GM18867 (cell line): ENCODE measurements at regions not wholly inside any gene's neighbourhood (a gene's known extent, or its start where the extent isn't known, plus 50 kb on each side); places are given as distances from the start of the nearest gene placed in this dataset.

Source experiments
- ATAC-seq: cut with Tn5 transposase; IDR thresholded peaks from one replicate; pipeline ENCODE4 v1.9.1; 2021; ENCODE audit warnings: mild to moderate bottlenecking, moderate library complexity; ENCODE audit not compliant: unreplicated experiment

- no peak for ATAC-seq
Measured at GRCh38 chr1:34328281-34328799, 151.6 kb downstream of the C1orf94 start.

GRCh38 chr1:34330061-34330460 lies 153.4 kb downstream of the C1orf94 start:
- ATAC-seq, result no peak

GRCh38 chr1:34331020-34331926 lies 154.6 kb downstream of the C1orf94 start:
- ATAC-seq, result no peak

GRCh38 chr1:34332996-34333395 lies 156.3 kb downstream of the C1orf94 start:
- no peak for ATAC-seq

- ATAC-seq, result no peak
Measured at GRCh38 chr1:34338871-34339270, 162.2 kb downstream of the C1orf94 start.

- ATAC-seq, result no peak
Measured at GRCh38 chr1:34341896-34342295, 165.2 kb downstream of the C1orf94 start.

GRCh38 chr1:34342334-34342733 lies 165.6 kb downstream of the C1orf94 start:
- no peak for ATAC-seq

GRCh38 chr1:34346128-34346527 lies 169.4 kb downstream of the C1orf94 start:
- no peak for ATAC-seq

- no peak for ATAC-seq
Measured at GRCh38 chr1:34353409-34353808, 176.7 kb downstream of the C1orf94 start.

GRCh38 chr1:34354367-34354766 lies 177.7 kb downstream of the C1orf94 start:
- ATAC-seq, result no peak

GRCh38 chr1:34356853-34357252 lies 180.1 kb downstream of the C1orf94 start:
- ATAC-seq, result no peak

GRCh38 chr1:34358636-34359035 lies 181.9 kb downstream of the C1orf94 start:
- ATAC-seq, result no peak

GRCh38 chr1:34359411-34359810 lies 182.7 kb downstream of the C1orf94 start:
- ATAC-seq, result no peak

- ATAC-seq, result no peak
Measured at GRCh38 chr1:34360574-34360973, 183.9 kb downstream of the C1orf94 start.

- no peak for ATAC-seq
Measured at GRCh38 chr1:34361121-34361520, 184.4 kb downstream of the C1orf94 start.

- peak; percentile 71 for ATAC-seq
Measured at GRCh38 chr1:34361781-34362357, 185.2 kb downstream of the C1orf94 start.

- ATAC-seq, result no peak
Measured at GRCh38 chr1:34362949-34363348, 186.2 kb downstream of the C1orf94 start.

- ATAC-seq, result no peak
Measured at GRCh38 chr1:34363447-34363846, 186.7 kb downstream of the C1orf94 start.

GRCh38 chr1:34363915-34364314 lies 187.2 kb downstream of the C1orf94 start:
- no peak for ATAC-seq

- ATAC-seq, result no peak
Measured at GRCh38 chr1:34364376-34364775, 187.7 kb downstream of the C1orf94 start.

GRCh38 chr1:34365295-34365694 lies 188.6 kb downstream of the C1orf94 start:
- no peak for ATAC-seq
